HEK293T (cell line): ENCODE measurements at regions not wholly inside any gene's neighbourhood (a gene's known extent, or its start where the extent isn't known, plus 50 kb on each side); places are given as distances from the start of the nearest gene placed in this dataset.

Experiments used
- CTCF ChIA-PET: fragments of 350-600 bp; formaldehyde crosslinking; extraction: SDS; loops from one replicate; lab custom pipeline; 2021; ENCODE audit warnings: antibody characterized with exemption, inconsistent platforms; lab: Yijun Ruan, JAX
- POLR2A ChIA-PET: fragments of 350-600 bp; formaldehyde crosslinking; extraction: SDS; loops from one replicate; lab custom pipeline; 2020; ENCODE audit warnings: antibody characterized with exemption, inconsistent platforms; lab: Yijun Ruan, JAX
- DNase-seq: peaks from one replicate; pipeline ENCODE4 v3.0.0; 2012; ENCODE audit warnings: mixed read lengths; ENCODE audit errors: extremely low spot score
- ARNT ChIP-seq: fragments of 450-650 bp; IDR thresholded peaks from 2 replicates; pipeline ENCODE4 v1.6.1; 2017; ENCODE audit warnings: mild to moderate bottlenecking
- BHLHE40 ChIP-seq: fragments of 450-650 bp; IDR thresholded peaks from 2 replicates; pipeline ENCODE4 v1.6.1; 2016; ENCODE audit warnings: mild to moderate bottlenecking, moderate library complexity, borderline replicate concordance
- CTBP1 ChIP-seq: fragments of 450-650 bp; IDR thresholded peaks from 2 replicates; pipeline ENCODE4 v1.6.1; 2016; ENCODE audit warnings: borderline replicate concordance
- ELF4 ChIP-seq: fragments of 450-650 bp; IDR thresholded peaks from 2 replicates; pipeline ENCODE4 v1.6.1; 2017; ENCODE audit warnings: antibody characterized with exemption
- FOXA1 ChIP-seq: fragments of 450-650 bp; IDR thresholded peaks from 2 replicates; pipeline ENCODE4 v1.6.1; 2016; ENCODE audit warnings: mild to moderate bottlenecking
- FOXK2 ChIP-seq: fragments of 450-650 bp; IDR thresholded peaks from 2 replicates; pipeline ENCODE4 v1.6.1; 2016; ENCODE audit warnings: mild to moderate bottlenecking
- FOXM1 ChIP-seq: fragments of 450-650 bp; IDR thresholded peaks from 2 replicates; pipeline ENCODE4 v1.6.1; 2017; ENCODE audit warnings: mild to moderate bottlenecking, borderline replicate concordance
- HDGF ChIP-seq: fragments of 450-650 bp; IDR thresholded peaks from 2 replicates; pipeline ENCODE4 v1.6.1; 2017; ENCODE audit warnings: antibody characterized with exemption, borderline replicate concordance
- L3MBTL2 ChIP-seq: fragments of 450-650 bp; conservative IDR thresholded peaks from 2 replicates; pipeline ENCODE4 v1.6.1; 2016; ENCODE audit warnings: mild to moderate bottlenecking
- LEF1 ChIP-seq: fragments of 450-650 bp; IDR thresholded peaks from 2 replicates; pipeline ENCODE4 v1.6.1; 2017; ENCODE audit warnings: mild to moderate bottlenecking, borderline replicate concordance
- NFRKB ChIP-seq: fragments of 450-650 bp; IDR thresholded peaks from 2 replicates; pipeline ENCODE4 v1.6.1; 2016; ENCODE audit warnings: mild to moderate bottlenecking, moderate library complexity
- PKNOX1 ChIP-seq: fragments of 450-650 bp; IDR thresholded peaks from 2 replicates; pipeline ENCODE4 v1.6.1; 2016
- SP1 ChIP-seq: fragments of 450-650 bp; IDR thresholded peaks from 2 replicates; pipeline ENCODE4 v1.6.1; 2017
- SUZ12 ChIP-seq: fragments of 450-650 bp; IDR thresholded peaks from 2 replicates; pipeline ENCODE4 v1.6.1; 2016; ENCODE audit warnings: mild to moderate bottlenecking
- TARDBP ChIP-seq: fragments of 450-650 bp; IDR thresholded peaks from 2 replicates; pipeline ENCODE4 v1.6.1; 2016
- ZNF384 ChIP-seq: fragments of 450-650 bp; IDR thresholded peaks from 2 replicates; pipeline ENCODE4 v1.6.1; 2016

GRCh38 chr9:81245254-81245956, 443.9 kb downstream of the TLE1 start:
- ChIA-PET POLR2A (no interaction called here), CTCF (no interaction called here)
- no peak for TF ChIP-seq LEF1
- no peak for TF ChIP-seq ELF4
- DNase-seq = no peak

GRCh38 chr9:81244631-81245030, 444.7 kb downstream of the TLE1 start:
- DNase-seq = no peak
- CTCF ChIA-PET = no interaction called here
- TF ChIP-seq ELF4 (no peak), NFRKB (no peak), L3MBTL2 (no peak), TARDBP (no peak), SP1 (no peak), ARNT (no peak), CTBP1 (no peak), FOXA1 (no peak), HDGF (no peak), FOXK2 (no peak), LEF1 (no peak), FOXM1 (no peak)
- POLR2A ChIA-PET = no interaction called here

GRCh38 chr9:81242866-81243265, 446.5 kb downstream of the TLE1 start:
- no peak for TF ChIP-seq ZNF384
- TF ChIP-seq SUZ12 = no peak
- TF ChIP-seq NFRKB = no peak
- no peak for TF ChIP-seq FOXA1
- no peak for TF ChIP-seq BHLHE40
- no peak for TF ChIP-seq L3MBTL2
- no peak for TF ChIP-seq FOXK2
- no peak for TF ChIP-seq HDGF
- no peak for TF ChIP-seq TARDBP
- no peak for DNase-seq
- POLR2A ChIA-PET = no interaction called here
- CTCF ChIA-PET = no interaction called here

GRCh38 chr9:81239388-81239787, 450.0 kb downstream of the TLE1 start:
- TF ChIP-seq ARNT (no peak), LEF1 (no peak), FOXA1 (no peak), FOXM1 (no peak), BHLHE40 (no peak), L3MBTL2 (no peak), PKNOX1 (no peak), HDGF (no peak), SP1 (no peak), ELF4 (no peak), ZNF384 (no peak), TARDBP (no peak), FOXK2 (no peak), NFRKB (no peak), CTBP1 (no peak), SUZ12 (no peak)
- CTCF ChIA-PET = no interaction called here
- no peak for DNase-seq
- POLR2A ChIA-PET = no interaction called here

- ChIA-PET CTCF (no interaction called here), POLR2A (no interaction called here)
- no peak for DNase-seq
- TF ChIP-seq LEF1 (no peak), NFRKB (no peak), L3MBTL2 (no peak), ZNF384 (no peak), FOXK2 (no peak), FOXA1 (no peak), ARNT (no peak), TARDBP (no peak), PKNOX1 (no peak), BHLHE40 (no peak), HDGF (no peak), ELF4 (no peak), SUZ12 (no peak), FOXM1 (no peak), CTBP1 (no peak), SP1 (no peak)
These were observed 451.6 kb downstream of the TLE1 start for GRCh38 chr9:81237565-81238231.

- ChIA-PET POLR2A (interaction anchor here (0.6 kb wide), 1 partner anchor 302 kb away, joined by 3 read pairs; no protein-coding TSS in a partner anchor), CTCF (no interaction called here)
- TF ChIP-seq L3MBTL2 (no peak), LEF1 (no peak), FOXM1 (no peak), SP1 (no peak), PKNOX1 (no peak), SUZ12 (no peak), HDGF (no peak), BHLHE40 (no peak), ELF4 (no peak), FOXA1 (no peak), CTBP1 (no peak), ARNT (no peak), NFRKB (no peak)
- no peak for DNase-seq
These were observed 454.3 kb downstream of the TLE1 start for GRCh38 chr9:81234924-81235610.
